GM12892 (cell line): ENCODE measurements at regions not wholly inside any gene's neighbourhood (a gene's known extent, or its start where the extent isn't known, plus 50 kb on each side); places are given as distances from the start of the nearest gene placed in this dataset.

Source experiments
- POLR2A ChIP-seq: IDR thresholded peaks from 2 replicates; pipeline ENCODE4 v1.6.1; 2011; ENCODE audit warnings: low read depth, low read length, control low read depth
- POLR2AphosphoS5 ChIP-seq: IDR thresholded peaks from 2 replicates; pipeline ENCODE4 v1.6.1; 2011; ENCODE audit warnings: low read depth, low read length, control low read depth
- TAF1 ChIP-seq: IDR thresholded peaks from 2 replicates; pipeline ENCODE4 v1.6.1; 2011; ENCODE audit warnings: low read depth, mild to moderate bottlenecking, control low read depth, low read length, borderline replicate concordance

DNA sequence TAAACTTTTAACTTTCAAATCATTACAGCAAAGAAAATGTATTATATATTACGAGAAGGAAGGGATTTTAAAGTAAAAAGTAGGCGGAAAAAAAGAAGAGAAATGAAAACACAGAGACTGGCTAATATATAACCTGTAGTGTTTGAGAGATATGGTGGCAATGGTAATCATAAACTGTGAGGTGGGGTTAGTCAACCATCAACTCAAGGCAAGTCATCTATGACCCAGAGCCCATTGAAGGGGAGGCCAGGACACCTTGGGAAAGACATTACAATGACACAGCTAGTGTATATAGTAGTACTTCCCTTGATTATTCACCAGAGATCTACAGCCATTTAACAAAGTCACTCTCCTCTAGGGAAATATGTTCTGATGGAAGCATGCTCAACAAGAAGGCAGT is 423.9 kb upstream of the PITX2 start:
- TF ChIP-seq POLR2AphosphoS5: no peak
- TF ChIP-seq TAF1: no peak
- TF ChIP-seq POLR2A: no peak
